Naive B cell (primary cell): ENCODE measurements at regions not wholly inside any gene's neighbourhood (a gene's known extent, or its start where the extent isn't known, plus 50 kb on each side); places are given as distances from the start of the nearest gene placed in this dataset.
"Not testable (repeated sequence)": the region's sequence is repeated elsewhere in the genome, so short reads cannot be mapped to it uniquely, and the experiment has no call there.

Experiments
- ATAC-seq, 2 donors: fragments of 150-1000 bp; cut with Tn5 transposase; 2 replicates each; pipeline ENCODE4 v1.10.0; 2021; ENCODE audit warnings: low read depth in 2 of 2, mild to moderate bottlenecking in 2 of 2, moderate library complexity in 2 of 2
- DNase-seq: peaks from one replicate; pipeline ENCODE4 v3.0.0; 2022
- H3K27ac Mint-ChIP-seq, 6 donors: one replicate each; pipeline ENCODE4 v1.8.0; 2020 to 2022; ENCODE audit warnings: mild to moderate bottlenecking in 6 of 6, mixed read lengths in 6 of 6, moderate library complexity in 5 of 6, inconsistent platforms in 2 of 6
- H3K27me3 Mint-ChIP-seq, 3 donors: one replicate each; pipeline ENCODE4 v1.8.0; 2021 to 2022; ENCODE audit warnings: mixed read lengths in 3 of 3, mild to moderate bottlenecking in 1 of 3
- H3K36me3 Mint-ChIP-seq, 2 donors: one replicate each; pipeline ENCODE4 v1.8.0; 2020 to 2022; ENCODE audit warnings: mixed read lengths in 2 of 2, inconsistent platforms in 1 of 2, mild to moderate bottlenecking in 1 of 2
- H3K4me1 Mint-ChIP-seq, 3 donors: one replicate each; pipeline ENCODE4 v1.8.0; 2020 to 2022; ENCODE audit warnings: mixed read lengths in 3 of 3, inconsistent platforms in 1 of 3, mild to moderate bottlenecking in 1 of 3, moderate library complexity in 1 of 3
- H3K4me3 Mint-ChIP-seq, 8 donors: one replicate each; pipeline ENCODE4 v1.8.0; 2020 to 2022; ENCODE audit warnings: mild to moderate bottlenecking in 8 of 8, mixed read lengths in 8 of 8, moderate library complexity in 8 of 8, inconsistent platforms in 2 of 8
- H3K9me3 Mint-ChIP-seq, 7 donors: one replicate each; pipeline ENCODE4 v1.8.0; 2020 to 2022; ENCODE audit warnings: mixed read lengths in 7 of 7, mild to moderate bottlenecking in 5 of 7, inconsistent platforms in 2 of 7, moderate library complexity in 1 of 7

DNA sequence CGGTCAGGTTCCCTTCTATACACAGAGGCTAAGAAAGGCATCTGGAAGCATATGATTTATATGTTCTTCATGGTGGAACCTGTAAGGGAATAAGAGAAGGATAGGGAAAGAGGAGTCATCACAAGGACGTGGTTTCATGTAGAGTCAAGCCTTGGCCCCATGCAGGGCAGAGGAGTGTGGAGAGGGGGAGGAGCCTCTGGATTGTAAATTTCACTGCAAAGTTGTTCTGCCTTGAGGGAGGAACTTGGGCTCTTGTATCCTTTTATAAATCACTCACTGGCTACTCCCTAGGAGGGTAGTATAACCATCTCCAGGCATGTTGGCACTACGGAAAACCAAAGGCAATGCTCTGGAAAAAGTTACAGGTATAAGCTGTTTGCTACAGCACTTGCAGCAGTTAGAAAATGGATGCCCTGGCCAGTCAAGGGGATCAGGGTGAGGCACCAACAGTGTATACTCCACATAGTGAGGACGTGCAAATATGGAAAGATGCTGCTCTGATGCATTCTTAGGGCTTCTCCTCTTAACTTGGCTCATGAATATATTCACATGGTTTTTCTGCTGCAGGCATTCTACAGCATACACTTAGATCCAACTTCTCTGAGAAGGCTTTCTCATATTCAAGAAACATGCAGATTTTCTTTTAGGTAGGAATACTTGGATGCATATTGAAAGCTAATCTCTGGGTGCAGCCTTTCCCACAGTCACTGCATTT lies 60.3 kb upstream of the ZNF81 start:
- no peak overlapping the region for H3K27ac Mint-ChIP-seq
- no peaks in the 10 kb centered on the region for H3K4me1 Mint-ChIP-seq
- ATAC-seq = no peak
- DNase-seq = no peak
- H3K9me3 Mint-ChIP-seq = peaks cover 0 to 4% (median 0%) of the 10 kb centered on the region in 7 donors
- no peak overlapping the region for H3K4me3 Mint-ChIP-seq
- no peaks in the 10 kb centered on the region for H3K36me3 Mint-ChIP-seq
- H3K27me3 Mint-ChIP-seq = peaks cover 0 to 24% (median 12%) of the 10 kb centered on the region in 3 donors

DNA sequence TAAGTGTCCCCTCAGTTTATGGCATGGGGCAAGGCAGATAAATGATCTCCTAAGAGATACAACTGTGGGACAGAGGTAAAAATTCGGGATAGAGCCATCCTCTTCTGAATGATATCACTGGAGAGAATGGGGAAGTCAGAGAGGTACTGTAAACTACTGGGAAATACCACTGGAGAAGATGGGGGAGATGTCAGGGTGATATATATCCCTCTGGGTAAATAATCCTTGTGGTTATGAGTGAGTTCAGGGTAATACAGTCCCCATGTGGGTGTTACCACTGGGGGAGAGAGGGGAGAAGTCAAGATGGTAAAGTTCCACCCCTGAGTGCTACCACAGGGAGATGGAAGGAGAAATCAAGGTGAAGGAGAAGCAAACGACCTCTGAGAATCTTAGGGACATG lies 63.9 kb upstream of the ZNF81 start:
- DNase-seq (no peak), ATAC-seq (no peak)
- H3K4me3 Mint-ChIP-seq = no peak overlapping the region
- H3K9me3 Mint-ChIP-seq = peaks cover 0 to 9% (median 6%) of the 10 kb centered on the region in 7 donors
- H3K27ac Mint-ChIP-seq = no peak overlapping the region
- peaks cover 6 to 27% (median 24%) of the 10 kb centered on the region in 3 donors for H3K27me3 Mint-ChIP-seq
- H3K36me3 Mint-ChIP-seq = peaks cover 0 to 8% of the 10 kb centered on the region in 2 donors
- H3K4me1 Mint-ChIP-seq = no peaks in the 10 kb centered on the region

- no peak overlapping the region for H3K4me3 Mint-ChIP-seq
- H3K27me3 Mint-ChIP-seq = peaks cover 7 to 27% (median 24%) of the 10 kb centered on the region in 3 donors
- no peak for ATAC-seq
- no peak for DNase-seq
- H3K4me1 Mint-ChIP-seq = no peaks in the 10 kb centered on the region
- H3K27ac Mint-ChIP-seq = no peak overlapping the region
- peaks cover 0 to 9% (median 6%) of the 10 kb centered on the region in 7 donors for H3K9me3 Mint-ChIP-seq
- peaks cover 0 to 9% of the 10 kb centered on the region in 2 donors for H3K36me3 Mint-ChIP-seq
Observed at GRCh38 chrX:47771473-47771872, 65.2 kb upstream of the ZNF81 start.

DNA sequence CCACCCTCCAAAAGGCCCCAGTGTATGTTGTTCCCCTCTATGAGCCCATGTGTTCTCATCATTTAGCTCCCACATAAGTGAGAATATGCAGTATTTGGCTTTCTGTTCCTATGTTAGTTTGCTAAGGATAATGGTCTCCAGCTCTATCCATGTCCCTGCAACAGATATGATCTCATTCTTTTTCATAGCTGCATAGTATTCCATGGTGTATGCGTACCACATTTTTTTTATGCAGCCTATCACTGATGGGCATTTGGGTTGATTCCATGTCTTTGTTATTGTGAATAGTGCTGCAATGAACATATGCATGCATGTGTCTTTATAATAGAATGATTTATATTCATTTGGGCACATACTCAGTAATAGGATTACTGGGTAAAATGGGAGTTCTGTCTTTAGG lies 73.9 kb upstream of the ZNF81 start:
- peaks cover 0 to 29% (median 10%) of the 10 kb centered on the region in 7 donors for H3K9me3 Mint-ChIP-seq
- not testable (repeated sequence) for ATAC-seq, H3K27me3 Mint-ChIP-seq, DNase-seq, H3K4me3 Mint-ChIP-seq, H3K4me1 Mint-ChIP-seq, H3K36me3 Mint-ChIP-seq, H3K27ac Mint-ChIP-seq

GRCh38 chrX:47752685-47753084 lies 84.0 kb upstream of the ZNF81 start:
- Mint-ChIP-seq H3K27ac (no peak overlapping the region), H3K9me3 (no peaks in the 10 kb centered on the region), H3K4me1 (no peaks in the 10 kb centered on the region), H3K36me3 (no peaks in the 10 kb centered on the region), H3K27me3 (peaks cover 8 to 57% (median 32%) of the 10 kb centered on the region in 3 donors), H3K4me3 (no peak overlapping the region)
- ATAC-seq = no peak
- no peak for DNase-seq

- peak overlapping the region in 1 of 6 donors; percentile 43 for H3K27ac Mint-ChIP-seq
- peak; percentile 37 to 48 for ATAC-seq
Observed at GRCh38 chrX:47751670-47752069, 85.0 kb upstream of the ZNF81 start.

GRCh38 chrX:47749185-47749967 lies 87.3 kb upstream of the ZNF81 start:
- DNase-seq (no peak), ATAC-seq (no peak)
- Mint-ChIP-seq H3K36me3 (no peaks in the 10 kb centered on the region), H3K9me3 (no peaks in the 10 kb centered on the region), H3K4me1 (no peaks in the 10 kb centered on the region), H3K27ac (no peak overlapping the region), H3K4me3 (no peak overlapping the region), H3K27me3 (peaks cover 3 to 43% (median 11%) of the 10 kb centered on the region in 3 donors)

More at GRCh38 chrX:47751670-47752069, 85.0 kb upstream of the ZNF81 start:
- peak; percentile 5 for DNase-seq
- H3K36me3 Mint-ChIP-seq = no peaks in the 10 kb centered on the region
- H3K9me3 Mint-ChIP-seq = no peaks in the 10 kb centered on the region
- no peaks in the 10 kb centered on the region for H3K4me1 Mint-ChIP-seq
- no peak overlapping the region for H3K4me3 Mint-ChIP-seq
- H3K27me3 Mint-ChIP-seq = peaks cover 8 to 52% (median 27%) of the 10 kb centered on the region in 3 donors

- Mint-ChIP-seq H3K36me3 (no peaks in the 10 kb centered on the region), H3K27me3 (peaks cover 3 to 43% (median 11%) of the 10 kb centered on the region in 3 donors), H3K4me3 (no peak overlapping the region), H3K9me3 (no peaks in the 10 kb centered on the region), H3K27ac (no peak overlapping the region), H3K4me1 (no peaks in the 10 kb centered on the region)
- no peak for DNase-seq
- ATAC-seq = no peak
Observed at GRCh38 chrX:47748576-47748975, 88.1 kb upstream of the ZNF81 start.

GRCh38 chrX:47746446-47746845 lies 87.5 kb upstream of the UXT start:
- Mint-ChIP-seq H3K4me1 (no peaks in the 10 kb centered on the region), H3K4me3 (no peak overlapping the region), H3K9me3 (no peaks in the 10 kb centered on the region), H3K36me3 (no peaks in the 10 kb centered on the region), H3K27me3 (peaks cover 3 to 43% (median 11%) of the 10 kb centered on the region in 3 donors), H3K27ac (no peak overlapping the region)
- no peak for ATAC-seq
- no peak for DNase-seq

- ATAC-seq = no peak
- no peaks in the 10 kb centered on the region for H3K9me3 Mint-ChIP-seq
- no peak for DNase-seq
- peak overlapping the region in 1 of 8 donors; percentile 62 for H3K4me3 Mint-ChIP-seq
- no peaks in the 10 kb centered on the region for H3K4me1 Mint-ChIP-seq
- no peaks in the 10 kb centered on the region for H3K36me3 Mint-ChIP-seq
- H3K27ac Mint-ChIP-seq = no peak overlapping the region
- peaks cover 3 to 43% (median 11%) of the 10 kb centered on the region in 3 donors for H3K27me3 Mint-ChIP-seq
Observed at GRCh38 chrX:47745416-47745815, 86.4 kb upstream of the UXT start.

DNA sequence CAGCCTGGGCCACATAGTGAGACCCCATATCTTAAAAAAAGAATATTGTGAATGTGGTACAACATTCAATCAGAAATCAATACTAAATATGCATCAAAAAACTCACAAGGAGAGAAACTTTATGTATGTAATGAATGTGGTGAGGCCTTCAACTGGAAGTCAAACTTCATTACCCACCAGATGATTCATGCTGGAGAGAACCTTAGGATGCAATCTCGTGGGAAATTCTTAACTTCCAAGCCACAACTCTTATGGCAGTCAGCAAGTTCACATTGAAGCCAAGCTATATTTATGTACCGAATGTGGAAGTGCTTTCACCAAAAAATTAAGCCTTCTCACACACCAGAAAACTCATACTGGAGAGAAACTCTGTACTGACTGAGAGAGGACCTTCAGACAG lies 84.5 kb upstream of the UXT start:
- peaks cover 0 to 6% (median 5%) of the 10 kb centered on the region in 7 donors for H3K9me3 Mint-ChIP-seq
- H3K4me3 Mint-ChIP-seq = no peak overlapping the region
- no peak overlapping the region for H3K27ac Mint-ChIP-seq
- no peak for DNase-seq
- no peak for ATAC-seq
- no peaks in the 10 kb centered on the region for H3K36me3 Mint-ChIP-seq
- no peaks in the 10 kb centered on the region for H3K4me1 Mint-ChIP-seq
- peaks cover 1 to 24% (median 2%) of the 10 kb centered on the region in 3 donors for H3K27me3 Mint-ChIP-seq

GRCh38 chrX:47738870-47739269 lies 79.9 kb upstream of the UXT start:
- not testable (repeated sequence) for H3K4me1 Mint-ChIP-seq, H3K4me3 Mint-ChIP-seq, H3K27me3 Mint-ChIP-seq, H3K9me3 Mint-ChIP-seq, ATAC-seq, DNase-seq, H3K36me3 Mint-ChIP-seq
- H3K27ac Mint-ChIP-seq = peak overlapping the region in 1 of 6 donors; percentile 47

- DNase-seq (no peak), ATAC-seq (no peak)
- Mint-ChIP-seq H3K27ac (no peak overlapping the region), H3K4me3 (no peak overlapping the region), H3K4me1 (no peaks in the 10 kb centered on the region), H3K27me3 (peaks cover 5 to 28% (median 26%) of the 10 kb centered on the region in 3 donors), H3K36me3 (no peaks in the 10 kb centered on the region), H3K9me3 (peaks cover 0 to 9% (median 4%) of the 10 kb centered on the region in 7 donors)
Observed at GRCh38 chrX:47723689-47724088, 64.7 kb upstream of the UXT start.

GRCh38 chrX:47723083-47723482 lies 64.1 kb upstream of the UXT start:
- DNase-seq = no peak
- no peaks in the 10 kb centered on the region for H3K36me3 Mint-ChIP-seq
- peaks cover 0 to 9% (median 4%) of the 10 kb centered on the region in 7 donors for H3K9me3 Mint-ChIP-seq
- H3K4me3 Mint-ChIP-seq = no peak overlapping the region
- no peaks in the 10 kb centered on the region for H3K4me1 Mint-ChIP-seq
- no peak overlapping the region for H3K27ac Mint-ChIP-seq
- peaks cover 5 to 28% (median 26%) of the 10 kb centered on the region in 3 donors for H3K27me3 Mint-ChIP-seq
- ATAC-seq = no peak
